GM21528 (cell line): ENCODE measurements at regions not wholly inside any gene's neighbourhood (a gene's known extent, or its start where the extent isn't known, plus 50 kb on each side); places are given as distances from the start of the nearest gene placed in this dataset.
A peak's percentile ranks its signal among the peaks of the same experiment; 100 is the strongest.
"Not testable (repeated sequence)": the region's sequence is repeated elsewhere in the genome, so short reads cannot be mapped to it uniquely, and the experiment has no call there.

Source experiments
- ATAC-seq: cut with Tn5 transposase; IDR thresholded peaks from one replicate; pipeline ENCODE4 v1.9.1; 2021; ENCODE audit warnings: mild to moderate bottlenecking, moderate library complexity; ENCODE audit not compliant: unreplicated experiment, low FRiP score

GRCh38 chr4:64857198-64857597 is 447.9 kb upstream of the TECRL start:
- ATAC-seq = no peak

GRCh38 chr4:64846417-64846816 is 437.2 kb upstream of the TECRL start:
- no peak for ATAC-seq

GRCh38 chr4:64829749-64830148 is 420.5 kb upstream of the TECRL start:
- no peak for ATAC-seq

GRCh38 chr4:64824591-64824990 is 415.3 kb upstream of the TECRL start:
- ATAC-seq = no peak

- ATAC-seq = no peak
These were observed 413.2 kb upstream of the TECRL start for GRCh38 chr4:64822405-64822804.

GRCh38 chr4:64821219-64821976 is 412.1 kb upstream of the TECRL start:
- ATAC-seq = no peak

GRCh38 chr4:64814616-64815015 is 405.4 kb upstream of the TECRL start:
- ATAC-seq = no peak

GRCh38 chr4:64807821-64808220 is 398.6 kb upstream of the TECRL start:
- no peak for ATAC-seq

GRCh38 chr4:64799751-64800150 is 390.5 kb upstream of the TECRL start:
- ATAC-seq = no peak

GRCh38 chr4:64798828-64799227 is 389.6 kb upstream of the TECRL start:
- not testable (repeated sequence) for ATAC-seq

GRCh38 chr4:64796581-64796980 is 387.3 kb upstream of the TECRL start:
- ATAC-seq = no peak

- ATAC-seq = no peak
These were observed 374.9 kb upstream of the TECRL start for GRCh38 chr4:64784125-64784524.

GRCh38 chr4:64781737-64782326 is 372.6 kb upstream of the TECRL start:
- ATAC-seq = peak; percentile 55

GRCh38 chr4:64780664-64781063 is 371.4 kb upstream of the TECRL start:
- ATAC-seq = no peak

GRCh38 chr4:64777286-64777685 is 368.0 kb upstream of the TECRL start:
- ATAC-seq = no peak

- ATAC-seq = no peak
These were observed 367.6 kb upstream of the TECRL start for GRCh38 chr4:64776820-64777219.

- ATAC-seq = no peak
These were observed 365.4 kb upstream of the TECRL start for GRCh38 chr4:64774626-64775025.

- ATAC-seq = no peak
These were observed 361.9 kb upstream of the TECRL start for GRCh38 chr4:64771149-64771548.

GRCh38 chr4:64767547-64767946 is 358.3 kb upstream of the TECRL start:
- ATAC-seq = no peak

- no peak for ATAC-seq
These were observed 357.3 kb upstream of the TECRL start for GRCh38 chr4:64766565-64766964.

GRCh38 chr4:64756016-64756415 is 346.8 kb upstream of the TECRL start:
- no peak for ATAC-seq
